ENCODE measurements at regions not wholly inside any gene's neighbourhood (a gene's known extent, or its start where the extent isn't known, plus 50 kb on each side); places are given as distances from the start of the nearest gene placed in this dataset.

DNA sequence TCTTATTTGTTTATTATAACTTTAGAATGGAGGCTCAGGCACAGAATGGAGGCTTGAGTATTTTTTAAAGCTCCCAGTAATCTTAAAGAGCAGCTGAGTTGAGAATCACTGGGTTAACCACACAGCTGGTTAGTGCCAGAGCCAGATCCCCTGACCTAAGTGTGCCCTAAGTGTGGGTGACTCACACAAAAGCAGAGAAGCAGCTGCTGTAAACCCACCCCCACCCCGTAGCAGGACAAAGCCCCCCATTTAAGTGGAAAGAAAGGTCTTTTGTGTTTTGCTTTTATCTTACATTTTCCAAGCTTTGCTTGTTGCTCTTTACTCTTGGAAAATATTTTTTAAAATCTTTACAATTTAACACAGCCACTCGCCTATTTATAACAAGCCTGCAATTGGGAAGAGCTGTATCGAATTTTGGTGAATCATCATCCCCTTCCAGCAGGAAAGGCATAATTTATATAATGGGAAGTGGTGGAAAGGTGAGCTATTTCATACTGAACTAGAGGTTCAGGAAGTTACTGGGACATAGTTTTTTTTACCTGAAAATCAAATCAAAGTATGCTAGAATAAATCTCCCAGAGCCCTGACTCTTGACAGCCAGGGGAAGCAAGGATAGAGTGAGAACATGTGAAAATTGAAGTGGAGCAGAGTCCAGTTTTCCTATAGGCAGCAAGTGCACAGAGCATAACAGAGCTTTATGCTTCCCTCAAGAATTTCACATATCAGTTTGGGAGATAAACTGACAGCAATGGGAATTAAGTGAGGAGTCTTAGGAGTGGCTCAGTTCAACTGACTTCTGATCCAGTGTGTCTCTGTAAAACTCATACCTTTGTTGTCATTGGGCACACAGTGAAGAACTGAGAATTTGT lies 405.7 kb downstream of the AASDHPPT start:
- Mint-ChIP-seq H3K9me3 (no peaks in the 10 kb centered on the region), H3K36me3 (ENCODE audit: low read depth) (no peaks in the 10 kb centered on the region), H3K27me3 (ENCODE audit: low read depth, poor library complexity) (no peaks in the 10 kb centered on the region), H3K27ac (peak overlapping the region; percentile 48), H3K4me1 (peaks cover 24% of the 10 kb centered on the region), H3K4me3 (no peak overlapping the region)
- peak; percentile 4 for DNase-seq
- TF ChIP-seq, protein P1, sequence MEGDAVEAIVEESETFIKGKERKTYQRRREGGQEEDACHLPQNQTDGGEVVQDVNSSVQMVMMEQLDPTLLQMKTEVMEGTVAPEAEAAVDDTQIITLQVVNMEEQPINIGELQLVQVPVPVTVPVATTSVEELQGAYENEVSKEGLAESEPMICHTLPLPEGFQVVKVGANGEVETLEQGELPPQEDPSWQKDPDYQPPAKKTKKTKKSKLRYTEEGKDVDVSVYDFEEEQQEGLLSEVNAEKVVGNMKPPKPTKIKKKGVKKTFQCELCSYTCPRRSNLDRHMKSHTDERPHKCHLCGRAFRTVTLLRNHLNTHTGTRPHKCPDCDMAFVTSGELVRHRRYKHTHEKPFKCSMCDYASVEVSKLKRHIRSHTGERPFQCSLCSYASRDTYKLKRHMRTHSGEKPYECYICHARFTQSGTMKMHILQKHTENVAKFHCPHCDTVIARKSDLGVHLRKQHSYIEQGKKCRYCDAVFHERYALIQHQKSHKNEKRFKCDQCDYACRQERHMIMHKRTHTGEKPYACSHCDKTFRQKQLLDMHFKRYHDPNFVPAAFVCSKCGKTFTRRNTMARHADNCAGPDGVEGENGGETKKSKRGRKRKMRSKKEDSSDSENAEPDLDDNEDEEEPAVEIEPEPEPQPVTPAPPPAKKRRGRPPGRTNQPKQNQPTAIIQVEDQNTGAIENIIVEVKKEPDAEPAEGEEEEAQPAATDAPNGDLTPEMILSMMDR (IDR thresholded peaks at IDR 0.05), result no peak

- TF ChIP-seq, protein P1 (IDR thresholded peaks at IDR 0.05), result no peak
- H3K9me3 Mint-ChIP-seq, result peaks cover 5% of the 10 kb centered on the region
- no peak overlapping the region for H3K27ac Mint-ChIP-seq
- no peak overlapping the region for H3K4me3 Mint-ChIP-seq
- H3K4me1 Mint-ChIP-seq, result no peaks in the 10 kb centered on the region
- no peaks in the 10 kb centered on the region for H3K27me3 Mint-ChIP-seq (ENCODE audit: low read depth, poor library complexity)
- no peaks in the 10 kb centered on the region for H3K36me3 Mint-ChIP-seq (ENCODE audit: low read depth)
- no peak for DNase-seq
These were observed 414.3 kb downstream of the AASDHPPT start for GRCh38 chr11:106491751-106492150.

GRCh38 chr11:106493751-106494150 lies 416.3 kb downstream of the AASDHPPT start:
- H3K27me3 Mint-ChIP-seq (ENCODE audit: low read depth, poor library complexity), result no peaks in the 10 kb centered on the region
- H3K36me3 Mint-ChIP-seq (ENCODE audit: low read depth), result no peaks in the 10 kb centered on the region
- peaks cover 5% of the 10 kb centered on the region for H3K9me3 Mint-ChIP-seq
- H3K4me3 Mint-ChIP-seq, result no peak overlapping the region
- DNase-seq, result no peak
- TF ChIP-seq, protein P1 (IDR thresholded peaks at IDR 0.05), result no peak
- H3K27ac Mint-ChIP-seq, result no peak overlapping the region
- H3K4me1 Mint-ChIP-seq, result no peaks in the 10 kb centered on the region

GRCh38 chr11:106495046-106495445 lies 417.6 kb downstream of the AASDHPPT start:
- DNase-seq, result no peak
- Mint-ChIP-seq H3K27ac (no peak overlapping the region), H3K9me3 (peaks cover under 1% of the 10 kb centered on the region), H3K4me1 (no peaks in the 10 kb centered on the region), H3K36me3 (ENCODE audit: low read depth) (no peaks in the 10 kb centered on the region), H3K4me3 (no peak overlapping the region), H3K27me3 (ENCODE audit: low read depth, poor library complexity) (no peaks in the 10 kb centered on the region)
- TF ChIP-seq, protein P1 (IDR thresholded peaks at IDR 0.05), result no peak

DNA sequence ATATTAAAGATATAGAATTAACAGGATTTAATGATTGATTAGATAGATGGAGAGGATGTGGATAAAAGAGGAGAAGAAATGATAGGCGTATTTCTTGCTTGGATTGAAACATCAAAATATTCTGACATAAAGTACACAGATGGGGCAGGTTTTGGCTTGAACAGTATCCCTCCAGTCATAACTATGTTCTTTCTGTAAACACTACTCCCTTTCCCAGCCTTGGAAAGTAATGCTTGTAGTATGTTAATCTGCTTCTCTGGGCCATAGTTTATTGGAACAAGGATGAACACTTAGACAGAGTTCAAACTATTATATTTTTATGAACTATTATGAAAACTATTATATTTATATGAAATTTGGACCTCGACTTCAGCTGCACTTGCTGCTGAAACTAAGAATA lies 419.2 kb downstream of the AASDHPPT start:
- Mint-ChIP-seq H3K27ac (no peak overlapping the region), H3K27me3 (ENCODE audit: low read depth, poor library complexity) (no peaks in the 10 kb centered on the region), H3K4me3 (no peak overlapping the region), H3K4me1 (no peaks in the 10 kb centered on the region), H3K9me3 (no peaks in the 10 kb centered on the region), H3K36me3 (ENCODE audit: low read depth) (no peaks in the 10 kb centered on the region)
- no peak for DNase-seq
- TF ChIP-seq, protein P1 (IDR thresholded peaks at IDR 0.05), result no peak

DNA sequence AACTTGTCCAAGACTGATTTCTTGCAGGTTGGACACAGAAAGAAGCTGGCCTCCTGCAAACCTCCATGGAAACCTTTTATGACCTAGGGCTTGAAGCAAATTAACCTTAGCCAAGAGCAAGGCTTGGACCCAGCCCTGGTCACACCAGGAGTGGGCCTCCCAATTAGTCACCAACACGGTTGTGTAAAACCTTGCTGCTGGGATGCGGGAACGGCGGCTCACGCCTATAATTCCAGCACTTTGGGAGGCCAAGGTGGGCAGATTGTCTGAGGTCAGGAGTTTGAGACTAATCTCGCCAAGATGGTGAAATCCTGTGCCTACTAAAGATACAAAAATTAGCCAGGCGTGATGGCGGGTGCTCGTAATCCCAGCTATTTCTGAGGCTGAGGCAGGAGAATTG lies 419.9 kb downstream of the AASDHPPT start:
- no peak for DNase-seq
- H3K27me3 Mint-ChIP-seq (ENCODE audit: low read depth, poor library complexity), result no peaks in the 10 kb centered on the region
- no peak overlapping the region for H3K27ac Mint-ChIP-seq
- H3K9me3 Mint-ChIP-seq, result no peaks in the 10 kb centered on the region
- TF ChIP-seq, protein P1 (IDR thresholded peaks at IDR 0.05), result no peak
- H3K36me3 Mint-ChIP-seq (ENCODE audit: low read depth), result no peaks in the 10 kb centered on the region
- no peaks in the 10 kb centered on the region for H3K4me1 Mint-ChIP-seq
- H3K4me3 Mint-ChIP-seq, result no peak overlapping the region

Data from nephron progenitor cell (in vitro differentiated cells).